ENCODE measurements at regions not wholly inside any gene's neighbourhood (a gene's known extent, or its start where the extent isn't known, plus 50 kb on each side); places are given as distances from the start of the nearest gene placed in this dataset.

DNA sequence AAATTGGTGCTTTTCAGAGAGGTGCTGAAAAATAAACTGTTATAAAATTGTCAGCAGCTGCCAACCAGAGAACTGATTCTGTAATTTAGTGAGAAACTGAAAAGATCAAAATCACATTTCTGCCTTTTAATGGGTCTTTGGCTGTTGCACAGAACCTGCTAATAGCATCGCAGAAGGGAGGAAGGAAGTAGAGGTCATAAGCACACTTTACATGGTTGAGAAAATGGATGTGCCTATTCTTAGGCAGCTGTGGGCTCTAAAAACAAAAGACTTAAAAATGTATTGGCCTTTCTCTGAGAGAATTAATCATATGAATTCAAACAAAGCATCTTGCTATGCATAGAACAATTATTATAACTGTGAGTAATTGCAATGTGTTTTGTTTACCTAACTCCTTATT lies 1186.9 kb downstream of the DSC3 start (continued):
- TF ChIP-seq, protein P1, sequence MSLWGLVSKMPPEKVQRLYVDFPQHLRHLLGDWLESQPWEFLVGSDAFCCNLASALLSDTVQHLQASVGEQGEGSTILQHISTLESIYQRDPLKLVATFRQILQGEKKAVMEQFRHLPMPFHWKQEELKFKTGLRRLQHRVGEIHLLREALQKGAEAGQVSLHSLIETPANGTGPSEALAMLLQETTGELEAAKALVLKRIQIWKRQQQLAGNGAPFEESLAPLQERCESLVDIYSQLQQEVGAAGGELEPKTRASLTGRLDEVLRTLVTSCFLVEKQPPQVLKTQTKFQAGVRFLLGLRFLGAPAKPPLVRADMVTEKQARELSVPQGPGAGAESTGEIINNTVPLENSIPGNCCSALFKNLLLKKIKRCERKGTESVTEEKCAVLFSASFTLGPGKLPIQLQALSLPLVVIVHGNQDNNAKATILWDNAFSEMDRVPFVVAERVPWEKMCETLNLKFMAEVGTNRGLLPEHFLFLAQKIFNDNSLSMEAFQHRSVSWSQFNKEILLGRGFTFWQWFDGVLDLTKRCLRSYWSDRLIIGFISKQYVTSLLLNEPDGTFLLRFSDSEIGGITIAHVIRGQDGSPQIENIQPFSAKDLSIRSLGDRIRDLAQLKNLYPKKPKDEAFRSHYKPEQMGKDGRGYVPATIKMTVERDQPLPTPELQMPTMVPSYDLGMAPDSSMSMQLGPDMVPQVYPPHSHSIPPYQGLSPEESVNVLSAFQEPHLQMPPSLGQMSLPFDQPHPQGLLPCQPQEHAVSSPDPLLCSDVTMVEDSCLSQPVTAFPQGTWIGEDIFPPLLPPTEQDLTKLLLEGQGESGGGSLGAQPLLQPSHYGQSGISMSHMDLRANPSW (CRISPR knock-in tag; IDR thresholded peaks at IDR 0.05; ENCODE audit: borderline replicate concordance): no peak
- TF ChIP-seq ZNF34 (CRISPR knock-in tag; IDR thresholded peaks at IDR 0.05; ENCODE audit: borderline replicate concordance) (no peak), TGIF2 (CRISPR knock-in tag; IDR thresholded peaks at IDR 0.05) (no peak), ZNF619 (CRISPR knock-in tag; IDR thresholded peaks at IDR 0.05) (no peak), ARHGAP35 (CRISPR knock-in tag; IDR thresholded peaks at IDR 0.05; ENCODE audit: borderline replicate concordance) (no peak), GATA4 (IDR thresholded peaks at IDR 0.05; ENCODE audit: borderline replicate concordance, low read depth) (no peak), MIXL1 (CRISPR knock-in tag; IDR thresholded peaks at IDR 0.05) (no peak)
- TF ChIP-seq, protein P2, sequence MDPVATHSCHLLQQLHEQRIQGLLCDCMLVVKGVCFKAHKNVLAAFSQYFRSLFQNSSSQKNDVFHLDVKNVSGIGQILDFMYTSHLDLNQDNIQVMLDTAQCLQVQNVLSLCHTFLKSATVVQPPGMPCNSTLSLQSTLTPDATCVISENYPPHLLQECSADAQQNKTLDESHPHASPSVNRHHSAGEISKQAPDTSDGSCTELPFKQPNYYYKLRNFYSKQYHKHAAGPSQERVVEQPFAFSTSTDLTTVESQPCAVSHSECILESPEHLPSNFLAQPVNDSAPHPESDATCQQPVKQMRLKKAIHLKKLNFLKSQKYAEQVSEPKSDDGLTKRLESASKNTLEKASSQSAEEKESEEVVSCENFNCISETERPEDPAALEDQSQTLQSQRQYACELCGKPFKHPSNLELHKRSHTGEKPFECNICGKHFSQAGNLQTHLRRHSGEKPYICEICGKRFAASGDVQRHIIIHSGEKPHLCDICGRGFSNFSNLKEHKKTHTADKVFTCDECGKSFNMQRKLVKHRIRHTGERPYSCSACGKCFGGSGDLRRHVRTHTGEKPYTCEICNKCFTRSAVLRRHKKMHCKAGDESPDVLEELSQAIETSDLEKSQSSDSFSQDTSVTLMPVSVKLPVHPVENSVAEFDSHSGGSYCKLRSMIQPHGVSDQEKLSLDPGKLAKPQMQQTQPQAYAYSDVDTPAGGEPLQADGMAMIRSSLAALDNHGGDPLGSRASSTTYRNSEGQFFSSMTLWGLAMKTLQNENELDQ (CRISPR knock-in tag; IDR thresholded peaks at IDR 0.05; ENCODE audit: borderline replicate concordance): no peak
- TF ChIP-seq, protein P3, sequence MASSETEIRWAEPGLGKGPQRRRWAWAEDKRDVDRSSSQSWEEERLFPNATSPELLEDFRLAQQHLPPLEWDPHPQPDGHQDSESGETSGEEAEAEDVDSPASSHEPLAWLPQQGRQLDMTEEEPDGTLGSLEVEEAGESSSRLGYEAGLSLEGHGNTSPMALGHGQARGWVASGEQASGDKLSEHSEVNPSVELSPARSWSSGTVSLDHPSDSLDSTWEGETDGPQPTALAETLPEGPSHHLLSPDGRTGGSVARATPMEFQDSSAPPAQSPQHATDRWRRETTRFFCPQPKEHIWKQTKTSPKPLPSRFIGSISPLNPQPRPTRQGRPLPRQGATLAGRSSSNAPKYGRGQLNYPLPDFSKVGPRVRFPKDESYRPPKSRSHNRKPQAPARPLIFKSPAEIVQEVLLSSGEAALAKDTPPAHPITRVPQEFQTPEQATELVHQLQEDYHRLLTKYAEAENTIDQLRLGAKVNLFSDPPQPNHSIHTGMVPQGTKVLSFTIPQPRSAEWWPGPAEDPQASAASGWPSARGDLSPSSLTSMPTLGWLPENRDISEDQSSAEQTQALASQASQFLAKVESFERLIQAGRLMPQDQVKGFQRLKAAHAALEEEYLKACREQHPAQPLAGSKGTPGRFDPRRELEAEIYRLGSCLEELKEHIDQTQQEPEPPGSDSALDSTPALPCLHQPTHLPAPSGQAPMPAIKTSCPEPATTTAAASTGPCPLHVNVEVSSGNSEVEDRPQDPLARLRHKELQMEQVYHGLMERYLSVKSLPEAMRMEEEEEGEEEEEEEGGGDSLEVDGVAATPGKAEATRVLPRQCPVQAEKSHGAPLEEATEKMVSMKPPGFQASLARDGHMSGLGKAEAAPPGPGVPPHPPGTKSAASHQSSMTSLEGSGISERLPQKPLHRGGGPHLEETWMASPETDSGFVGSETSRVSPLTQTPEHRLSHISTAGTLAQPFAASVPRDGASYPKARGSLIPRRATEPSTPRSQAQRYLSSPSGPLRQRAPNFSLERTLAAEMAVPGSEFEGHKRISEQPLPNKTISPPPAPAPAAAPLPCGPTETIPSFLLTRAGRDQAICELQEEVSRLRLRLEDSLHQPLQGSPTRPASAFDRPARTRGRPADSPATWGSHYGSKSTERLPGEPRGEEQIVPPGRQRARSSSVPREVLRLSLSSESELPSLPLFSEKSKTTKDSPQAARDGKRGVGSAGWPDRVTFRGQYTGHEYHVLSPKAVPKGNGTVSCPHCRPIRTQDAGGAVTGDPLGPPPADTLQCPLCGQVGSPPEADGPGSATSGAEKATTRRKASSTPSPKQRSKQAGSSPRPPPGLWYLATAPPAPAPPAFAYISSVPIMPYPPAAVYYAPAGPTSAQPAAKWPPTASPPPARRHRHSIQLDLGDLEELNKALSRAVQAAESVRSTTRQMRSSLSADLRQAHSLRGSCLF (CRISPR knock-in tag; IDR thresholded peaks at IDR 0.05; ENCODE audit: borderline replicate concordance): no peak
- TF ChIP-seq, protein P4, sequence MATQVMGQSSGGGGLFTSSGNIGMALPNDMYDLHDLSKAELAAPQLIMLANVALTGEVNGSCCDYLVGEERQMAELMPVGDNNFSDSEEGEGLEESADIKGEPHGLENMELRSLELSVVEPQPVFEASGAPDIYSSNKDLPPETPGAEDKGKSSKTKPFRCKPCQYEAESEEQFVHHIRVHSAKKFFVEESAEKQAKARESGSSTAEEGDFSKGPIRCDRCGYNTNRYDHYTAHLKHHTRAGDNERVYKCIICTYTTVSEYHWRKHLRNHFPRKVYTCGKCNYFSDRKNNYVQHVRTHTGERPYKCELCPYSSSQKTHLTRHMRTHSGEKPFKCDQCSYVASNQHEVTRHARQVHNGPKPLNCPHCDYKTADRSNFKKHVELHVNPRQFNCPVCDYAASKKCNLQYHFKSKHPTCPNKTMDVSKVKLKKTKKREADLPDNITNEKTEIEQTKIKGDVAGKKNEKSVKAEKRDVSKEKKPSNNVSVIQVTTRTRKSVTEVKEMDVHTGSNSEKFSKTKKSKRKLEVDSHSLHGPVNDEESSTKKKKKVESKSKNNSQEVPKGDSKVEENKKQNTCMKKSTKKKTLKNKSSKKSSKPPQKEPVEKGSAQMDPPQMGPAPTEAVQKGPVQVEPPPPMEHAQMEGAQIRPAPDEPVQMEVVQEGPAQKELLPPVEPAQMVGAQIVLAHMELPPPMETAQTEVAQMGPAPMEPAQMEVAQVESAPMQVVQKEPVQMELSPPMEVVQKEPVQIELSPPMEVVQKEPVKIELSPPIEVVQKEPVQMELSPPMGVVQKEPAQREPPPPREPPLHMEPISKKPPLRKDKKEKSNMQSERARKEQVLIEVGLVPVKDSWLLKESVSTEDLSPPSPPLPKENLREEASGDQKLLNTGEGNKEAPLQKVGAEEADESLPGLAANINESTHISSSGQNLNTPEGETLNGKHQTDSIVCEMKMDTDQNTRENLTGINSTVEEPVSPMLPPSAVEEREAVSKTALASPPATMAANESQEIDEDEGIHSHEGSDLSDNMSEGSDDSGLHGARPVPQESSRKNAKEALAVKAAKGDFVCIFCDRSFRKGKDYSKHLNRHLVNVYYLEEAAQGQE (IDR thresholded peaks at IDR 0.05; ENCODE audit: borderline replicate concordance in 1 of 2, low read depth in 1 of 2, low read length in 2 of 2): no peak
- TF ChIP-seq, protein P5, sequence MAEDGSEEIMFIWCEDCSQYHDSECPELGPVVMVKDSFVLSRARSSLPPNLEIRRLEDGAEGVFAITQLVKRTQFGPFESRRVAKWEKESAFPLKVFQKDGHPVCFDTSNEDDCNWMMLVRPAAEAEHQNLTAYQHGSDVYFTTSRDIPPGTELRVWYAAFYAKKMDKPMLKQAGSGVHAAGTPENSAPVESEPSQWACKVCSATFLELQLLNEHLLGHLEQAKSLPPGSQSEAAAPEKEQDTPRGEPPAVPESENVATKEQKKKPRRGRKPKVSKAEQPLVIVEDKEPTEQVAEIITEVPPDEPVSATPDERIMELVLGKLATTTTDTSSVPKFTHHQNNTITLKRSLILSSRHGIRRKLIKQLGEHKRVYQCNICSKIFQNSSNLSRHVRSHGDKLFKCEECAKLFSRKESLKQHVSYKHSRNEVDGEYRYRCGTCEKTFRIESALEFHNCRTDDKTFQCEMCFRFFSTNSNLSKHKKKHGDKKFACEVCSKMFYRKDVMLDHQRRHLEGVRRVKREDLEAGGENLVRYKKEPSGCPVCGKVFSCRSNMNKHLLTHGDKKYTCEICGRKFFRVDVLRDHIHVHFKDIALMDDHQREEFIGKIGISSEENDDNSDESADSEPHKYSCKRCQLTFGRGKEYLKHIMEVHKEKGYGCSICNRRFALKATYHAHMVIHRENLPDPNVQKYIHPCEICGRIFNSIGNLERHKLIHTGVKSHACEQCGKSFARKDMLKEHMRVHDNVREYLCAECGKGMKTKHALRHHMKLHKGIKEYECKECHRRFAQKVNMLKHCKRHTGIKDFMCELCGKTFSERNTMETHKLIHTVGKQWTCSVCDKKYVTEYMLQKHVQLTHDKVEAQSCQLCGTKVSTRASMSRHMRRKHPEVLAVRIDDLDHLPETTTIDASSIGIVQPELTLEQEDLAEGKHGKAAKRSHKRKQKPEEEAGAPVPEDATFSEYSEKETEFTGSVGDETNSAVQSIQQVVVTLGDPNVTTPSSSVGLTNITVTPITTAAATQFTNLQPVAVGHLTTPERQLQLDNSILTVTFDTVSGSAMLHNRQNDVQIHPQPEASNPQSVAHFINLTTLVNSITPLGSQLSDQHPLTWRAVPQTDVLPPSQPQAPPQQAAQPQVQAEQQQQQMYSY (CRISPR knock-in tag; IDR thresholded peaks at IDR 0.05): no peak
